ENCODE measurements at regions not wholly inside any gene's neighbourhood (a gene's known extent, or its start where the extent isn't known, plus 50 kb on each side); places are given as distances from the start of the nearest gene placed in this dataset.

DNA sequence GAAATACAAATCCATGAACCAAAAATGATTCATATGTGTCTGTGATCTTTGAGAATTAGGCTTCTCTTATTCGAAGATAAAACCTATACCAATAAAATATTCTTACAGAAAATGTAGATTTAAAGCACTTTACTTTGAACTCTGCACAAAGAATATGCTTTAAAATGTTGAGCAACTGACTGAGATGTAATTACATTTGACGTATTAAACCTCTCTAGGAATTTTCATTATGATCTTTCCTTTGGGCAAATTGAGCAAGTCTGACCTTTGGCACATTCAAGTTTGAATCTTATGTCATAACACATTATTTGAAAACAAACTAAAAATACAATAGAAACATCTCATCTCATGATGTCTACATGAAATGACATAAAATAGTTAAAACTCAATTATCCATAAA, 69.2 kb upstream of the AHR start:
- TF ChIP-seq, protein P1, sequence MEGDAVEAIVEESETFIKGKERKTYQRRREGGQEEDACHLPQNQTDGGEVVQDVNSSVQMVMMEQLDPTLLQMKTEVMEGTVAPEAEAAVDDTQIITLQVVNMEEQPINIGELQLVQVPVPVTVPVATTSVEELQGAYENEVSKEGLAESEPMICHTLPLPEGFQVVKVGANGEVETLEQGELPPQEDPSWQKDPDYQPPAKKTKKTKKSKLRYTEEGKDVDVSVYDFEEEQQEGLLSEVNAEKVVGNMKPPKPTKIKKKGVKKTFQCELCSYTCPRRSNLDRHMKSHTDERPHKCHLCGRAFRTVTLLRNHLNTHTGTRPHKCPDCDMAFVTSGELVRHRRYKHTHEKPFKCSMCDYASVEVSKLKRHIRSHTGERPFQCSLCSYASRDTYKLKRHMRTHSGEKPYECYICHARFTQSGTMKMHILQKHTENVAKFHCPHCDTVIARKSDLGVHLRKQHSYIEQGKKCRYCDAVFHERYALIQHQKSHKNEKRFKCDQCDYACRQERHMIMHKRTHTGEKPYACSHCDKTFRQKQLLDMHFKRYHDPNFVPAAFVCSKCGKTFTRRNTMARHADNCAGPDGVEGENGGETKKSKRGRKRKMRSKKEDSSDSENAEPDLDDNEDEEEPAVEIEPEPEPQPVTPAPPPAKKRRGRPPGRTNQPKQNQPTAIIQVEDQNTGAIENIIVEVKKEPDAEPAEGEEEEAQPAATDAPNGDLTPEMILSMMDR (IDR thresholded peaks at IDR 0.05; ENCODE audit: unreplicated experiment): no peak
- DNase-seq (ENCODE audit: unreplicated experiment): peak; percentile 7
- H3K9me3 Mint-ChIP-seq (ENCODE audit: unreplicated experiment): no peaks in the 10 kb centered on the region
- ChIA-PET CTCF (interaction anchor here (0.6 kb wide), 1 partner anchor 142 kb away, joined by 3 read pairs; no protein-coding TSS in a partner anchor), POLR2A (interaction anchor here (0.8 kb wide), 1 partner anchor 32 kb away, joined by 3 read pairs; no protein-coding TSS in a partner anchor)
- intact Hi-C loops (cut with micrococcal nuclease): no loop called here
- no peak overlapping the region for H3K4me3 Mint-ChIP-seq (ENCODE audit: unreplicated experiment)
- peaks cover 10% of the 10 kb centered on the region for H3K4me1 Mint-ChIP-seq (ENCODE audit: insufficient read depth, unreplicated experiment)
- H3K27me3 Mint-ChIP-seq (ENCODE audit: insufficient read depth, unreplicated experiment): no peaks in the 10 kb centered on the region
- BruUV-seq (replicated peaks): no TSS peak
- H3K36me3 Mint-ChIP-seq (ENCODE audit: insufficient read depth, unreplicated experiment): no peaks in the 10 kb centered on the region
- no peak overlapping the region for H3K27ac Mint-ChIP-seq (ENCODE audit: low read depth, unreplicated experiment)

DNA sequence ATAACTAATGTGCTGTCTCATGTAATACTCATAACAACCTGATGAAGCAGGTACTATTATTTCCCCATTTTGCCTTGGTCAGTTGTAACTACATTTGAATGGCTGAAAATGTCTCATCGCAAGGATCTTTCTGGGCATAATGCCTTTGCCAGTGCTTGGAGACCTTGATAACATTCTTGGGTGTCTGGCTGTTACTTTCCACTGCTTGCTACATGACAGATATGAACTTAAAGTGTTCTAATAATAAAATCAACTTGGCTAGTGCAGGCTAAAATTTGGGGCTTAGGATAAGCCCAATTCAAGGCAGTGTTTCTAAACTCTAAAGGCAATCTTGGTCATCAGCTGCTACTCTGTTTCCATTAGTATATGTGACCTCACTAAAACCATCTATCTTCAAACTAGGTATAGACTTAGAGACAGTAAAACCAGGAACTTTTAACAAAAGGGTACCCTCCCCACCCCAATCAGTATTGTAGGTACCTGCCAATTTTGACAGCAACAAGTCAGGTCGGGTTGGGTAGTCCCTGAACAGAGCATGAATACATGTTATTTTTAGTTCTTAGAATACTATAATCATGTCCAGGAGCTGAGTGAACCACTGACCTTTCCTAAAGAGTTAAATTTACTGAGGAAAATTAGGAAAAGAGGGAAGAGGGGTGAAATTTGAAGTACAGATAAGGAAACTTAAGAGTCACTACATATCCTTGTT, 68.2 kb upstream of the AHR start:
- H3K27me3 Mint-ChIP-seq (ENCODE audit: insufficient read depth, unreplicated experiment): no peaks in the 10 kb centered on the region
- no peaks in the 10 kb centered on the region for H3K9me3 Mint-ChIP-seq (ENCODE audit: unreplicated experiment)
- no peak for DNase-seq (ENCODE audit: unreplicated experiment)
- no peak overlapping the region for H3K4me3 Mint-ChIP-seq (ENCODE audit: unreplicated experiment)
- POLR2A ChIA-PET: no interaction called here
- H3K27ac Mint-ChIP-seq (ENCODE audit: low read depth, unreplicated experiment): no peak overlapping the region
- no TSS peak for BruUV-seq (replicated peaks)
- CTCF ChIA-PET: interaction anchor here (0.6 kb wide), 3 partner anchors 8 to 232 kb away, joined by 3 to 4 read pairs (median 4); no protein-coding TSS in a partner anchor
- TF ChIP-seq, protein P1 (IDR thresholded peaks at IDR 0.05; ENCODE audit: unreplicated experiment): no peak
- H3K36me3 Mint-ChIP-seq (ENCODE audit: insufficient read depth, unreplicated experiment): no peaks in the 10 kb centered on the region
- intact Hi-C loops (cut with micrococcal nuclease): no loop called here
- H3K4me1 Mint-ChIP-seq (ENCODE audit: insufficient read depth, unreplicated experiment): peaks cover 17% of the 10 kb centered on the region

DNA sequence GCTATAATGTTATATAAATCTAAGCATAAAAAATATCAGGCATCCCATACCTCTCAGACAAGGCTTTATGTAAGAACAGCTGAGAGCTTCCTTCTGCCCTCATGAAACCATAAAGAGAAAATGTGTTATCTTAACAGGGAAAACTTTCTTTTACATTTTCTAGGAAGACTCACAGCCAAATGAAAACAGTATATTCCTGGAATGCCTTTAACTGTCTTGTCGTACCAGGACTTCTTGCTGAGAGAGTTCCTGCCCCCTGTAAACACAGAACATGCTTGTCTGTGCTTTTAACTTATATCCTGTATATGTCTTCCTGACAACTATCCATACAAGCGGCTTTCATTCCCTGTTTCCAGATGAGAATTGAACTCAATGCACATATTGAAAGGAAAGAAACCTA, 64.8 kb upstream of the AHR start:
- Mint-ChIP-seq H3K4me3 (ENCODE audit: unreplicated experiment) (no peak overlapping the region), H3K9me3 (ENCODE audit: unreplicated experiment) (no peaks in the 10 kb centered on the region), H3K36me3 (ENCODE audit: insufficient read depth, unreplicated experiment) (no peaks in the 10 kb centered on the region), H3K27me3 (ENCODE audit: insufficient read depth, unreplicated experiment) (no peaks in the 10 kb centered on the region), H3K27ac (ENCODE audit: low read depth, unreplicated experiment) (peak overlapping the region; percentile 96), H3K4me1 (ENCODE audit: insufficient read depth, unreplicated experiment) (peaks cover 29% of the 10 kb centered on the region)
- ChIA-PET POLR2A (interaction anchor here (0.7 to 1.5 kb wide), 3 partner anchors 9 to 519 kb away, joined by 3 read pairs; partner anchors contain the start of gene AHR), CTCF (interaction anchor here (0.6 to 1.0 kb wide), 4 partner anchors 243 to 731 kb away, joined by 3 read pairs; no protein-coding TSS in a partner anchor)
- intact Hi-C loops (cut with micrococcal nuclease): loop anchor here (1.0 kb wide), 4 partner anchors 66 to 251 kb away; no protein-coding TSS in a partner anchor
- no peak for DNase-seq (ENCODE audit: unreplicated experiment)
- no TSS peak for BruUV-seq (replicated peaks)
- TF ChIP-seq, protein P1 (IDR thresholded peaks at IDR 0.05; ENCODE audit: unreplicated experiment): no peak

DNA sequence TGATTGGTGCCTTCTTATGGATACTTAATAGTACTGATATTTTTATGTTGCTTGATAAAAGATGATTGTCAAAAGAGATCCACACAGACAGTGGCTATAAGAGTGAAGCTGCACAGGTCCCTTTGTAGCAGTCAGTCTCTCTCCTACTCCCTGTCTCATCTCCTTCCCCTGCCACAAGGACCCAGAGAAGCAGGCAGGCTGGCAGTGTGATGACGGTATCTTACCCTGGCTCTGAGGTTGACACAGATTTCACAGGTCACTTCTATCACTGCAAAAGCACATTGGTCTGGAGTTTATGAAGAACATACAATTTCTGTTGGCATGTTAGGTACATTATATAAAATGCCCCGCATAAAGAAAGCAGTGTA, 64.4 kb upstream of the AHR start:
- TSS peak; percentile 97 for BruUV-seq (replicated peaks)
- peak overlapping the region; percentile 96 for H3K27ac Mint-ChIP-seq (ENCODE audit: low read depth, unreplicated experiment)

More for the DNA sequence above, 64.4 kb upstream of the AHR start:
- intact Hi-C loops (cut with micrococcal nuclease): loop anchor here (1.0 kb wide), 4 partner anchors 65 to 252 kb away; no protein-coding TSS in a partner anchor
- H3K9me3 Mint-ChIP-seq (ENCODE audit: unreplicated experiment): no peaks in the 10 kb centered on the region
- H3K4me3 Mint-ChIP-seq (ENCODE audit: unreplicated experiment): peak overlapping the region; percentile 31
- ChIA-PET POLR2A (interaction anchor here (1.0 to 1.5 kb wide), 2 partner anchors 9 to 65 kb away, joined by 3 read pairs; partner anchors contain the start of gene AHR), CTCF (interaction anchor here (0.6 to 0.9 kb wide), 2 partner anchors 251 to 731 kb away, joined by 3 read pairs; no protein-coding TSS in a partner anchor)
- peaks cover 32% of the 10 kb centered on the region for H3K4me1 Mint-ChIP-seq (ENCODE audit: insufficient read depth, unreplicated experiment)
- DNase-seq (ENCODE audit: unreplicated experiment): peak; percentile 3
- TF ChIP-seq, protein P1 (IDR thresholded peaks at IDR 0.05; ENCODE audit: unreplicated experiment): no peak
- no peaks in the 10 kb centered on the region for H3K27me3 Mint-ChIP-seq (ENCODE audit: insufficient read depth, unreplicated experiment)
- H3K36me3 Mint-ChIP-seq (ENCODE audit: insufficient read depth, unreplicated experiment): no peaks in the 10 kb centered on the region
